OCI-LY7 (cell line): ENCODE measurements at regions not wholly inside any gene's neighbourhood (a gene's known extent, or its start where the extent isn't known, plus 50 kb on each side); places are given as distances from the start of the nearest gene placed in this dataset.

Experiments
- CTCF ChIP-seq: fragments of 200-600 bp; sonication (generic); conservative IDR thresholded peaks from 2 replicates; pipeline ENCODE4 v1.5.1; 2014; ENCODE audit warnings: mild to moderate bottlenecking, antibody characterized with exemption, low read length, moderate library complexity, mixed read lengths
- EZH2phosphoT487 ChIP-seq: fragments of 200-600 bp; sonication (generic); IDR thresholded peaks from 2 replicates; pipeline ENCODE4 v1.6.1; 2018; ENCODE audit warnings: low read depth, borderline replicate concordance, mild to moderate bottlenecking, mixed run types, antibody characterized with exemption, low read length, moderate library complexity, mixed read lengths

DNA sequence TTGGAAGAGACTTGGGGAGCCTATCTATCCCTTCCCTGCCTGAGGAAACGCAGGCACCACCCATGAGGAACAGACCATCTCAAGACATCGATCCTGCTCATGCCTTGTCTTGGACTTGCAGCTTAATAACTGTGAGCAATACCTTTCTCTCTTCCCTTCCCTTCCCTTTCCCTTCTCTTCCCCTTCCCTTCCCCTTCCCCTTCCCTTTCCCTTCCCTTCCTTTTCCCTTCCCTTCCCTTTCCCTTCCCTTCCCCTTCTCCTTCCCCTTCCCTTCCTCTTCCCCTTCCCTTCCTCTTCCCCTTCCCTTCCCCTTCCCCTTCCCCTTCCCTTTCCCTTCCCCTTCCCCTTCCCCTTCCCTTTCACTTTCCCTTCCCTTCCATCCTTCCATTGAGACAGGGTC, 650.7 kb upstream of the SOX11 start:
- TF ChIP-seq CTCF (no peak), EZH2phosphoT487 (no peak)
